ENCODE measurements at regions not wholly inside any gene's neighbourhood (a gene's known extent, or its start where the extent isn't known, plus 50 kb on each side); places are given as distances from the start of the nearest gene placed in this dataset.

DNA sequence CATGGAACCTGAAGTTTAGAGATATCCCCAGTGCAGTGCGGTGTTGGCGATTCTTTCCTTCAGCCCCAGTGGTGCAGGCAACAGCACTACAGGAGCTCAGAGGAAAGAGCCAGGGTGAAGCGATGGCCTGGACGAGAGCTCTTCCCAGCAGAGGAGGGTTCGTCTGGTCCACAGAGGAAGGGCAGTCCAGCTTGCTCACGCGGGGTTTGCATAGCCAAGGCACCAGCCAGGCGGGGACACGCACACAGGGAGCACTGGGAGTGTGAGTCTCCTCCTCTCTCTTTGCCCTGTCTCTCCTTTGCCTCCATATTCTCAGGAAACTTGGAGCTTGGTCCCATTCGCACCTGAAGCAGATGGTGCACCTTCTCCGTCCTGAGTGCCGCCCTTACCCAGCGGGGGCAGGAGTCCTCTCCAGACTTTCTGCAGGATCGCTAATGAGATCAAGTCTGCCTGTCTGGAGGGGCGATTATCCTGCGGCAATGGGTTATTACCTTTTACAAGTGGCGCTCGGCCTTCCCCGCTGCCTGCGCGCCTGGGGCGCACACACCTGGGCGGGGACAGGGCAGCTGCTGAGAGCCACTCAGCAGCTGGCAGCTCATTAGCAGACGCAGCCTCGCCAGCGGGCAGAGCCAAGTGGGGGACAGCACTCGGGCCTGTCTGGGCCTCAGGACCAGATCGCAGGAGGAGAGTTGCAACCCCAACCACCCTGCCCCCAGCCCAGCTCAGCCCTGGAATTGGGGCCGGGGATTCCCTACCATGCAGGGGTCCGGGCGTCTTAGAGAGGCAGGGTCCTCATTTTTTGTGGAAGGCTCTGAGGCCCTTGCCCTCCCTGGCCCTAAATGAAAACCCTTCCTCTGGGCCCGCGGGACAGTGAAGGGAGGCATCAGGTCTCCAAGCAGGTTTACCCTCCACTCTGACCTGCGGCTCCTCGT is 119.0 kb upstream of the MEF2A start:
- H3K23me2 ChIP-seq (ENCODE audit: low read depth, low read length): no peaks in the 10 kb centered on the region
- no peak overlapping the region for H4K5ac ChIP-seq (ENCODE audit: insufficient read length, low read depth, low read length)
- no peak for FAIRE-seq
- H2AK5ac ChIP-seq (ENCODE audit: low read depth, low read length): no peak overlapping the region
- 91% methylated on average over 31 of the region's 35 CpGs; no CpG with 5 or more reads in 1 of the 2 experiments for WGBS, 2 experiments (ENCODE audit: extremely low coverage in 1 of 2, insufficient coverage in 1 of 2, insufficient read length in 1 of 2, insufficient replicate concordance in 2 of 2, low coverage in 1 of 2, low lambda C conversion rate in 2 of 2, missing lambda C conversion rate in 1 of 2)
- CTCF ChIA-PET (ENCODE audit: partially characterized antibody): interaction anchor here (0.8 to 2.0 kb wide), 3 partner anchors 31 to 308 kb away, joined by 3 to 4 read pairs (median 3); no protein-coding TSS in a partner anchor
- TF ChIP-seq SUZ12 (IDR thresholded peaks at IDR 0.05; ENCODE audit: low read length) (no peak), RXRA (IDR thresholded peaks at IDR 0.05; ENCODE audit: insufficient read depth, low read depth, low read length) (no peak), ZNF274 (IDR thresholded peaks at IDR 0.05; ENCODE audit: borderline replicate concordance, extremely low read depth, low read length) (no peak), CHD2 (IDR thresholded peaks at IDR 0.05; ENCODE audit: low read length) (no peak)
- POLR2A ChIA-PET (ENCODE audit: partially characterized antibody): interaction anchor here (1.0 to 1.2 kb wide), 2 partner anchors 10 to 13 kb away, joined by 3 read pairs; no protein-coding TSS in a partner anchor
- no peak overlapping the region for H3K27ac ChIP-seq (ENCODE audit: low read depth, low read length)
- H4K20me1 ChIP-seq (replicated peaks in 1 of 2; ENCODE audit: control insufficient read depth in 1 of 2, insufficient read depth in 2 of 2, low read length in 2 of 2): no peaks in the 10 kb centered on the region
- H3K18ac ChIP-seq (ENCODE audit: extremely low read depth, low read length): no peak overlapping the region
- H3K79me2 ChIP-seq (ENCODE audit: control insufficient read depth in 1 of 2, insufficient read depth in 2 of 2, low read length in 2 of 2): no peaks in the 10 kb centered on the region
- no peak overlapping the region for H3K56ac ChIP-seq (replicated peaks; ENCODE audit: insufficient read length, low read depth, low read length)
- H3K36me3 ChIP-seq (ENCODE audit: control insufficient read depth in 2 of 4, insufficient read depth in 4 of 4, low read length in 3 of 4): no peaks in the 10 kb centered on the region
- no peak overlapping the region for H2BK12ac ChIP-seq (ENCODE audit: low read depth, low read length)
- DNase-seq (ENCODE audit: low read depth in 1 of 2, low spot score in 2 of 2): peak in 1 of 2 experiments; percentile 35
- no peak overlapping the region for H3K4me3 ChIP-seq (ENCODE audit: extremely low read depth in 1 of 4, insufficient read depth in 2 of 4, low read depth in 3 of 4, low read length in 4 of 4)
- no peak overlapping the region for H4K8ac ChIP-seq (ENCODE audit: extremely low read depth, insufficient read depth, low read length)
- no peaks in the 10 kb centered on the region for H3K27me3 ChIP-seq (replicated peaks in 1 of 4; ENCODE audit: control insufficient read depth in 3 of 4, extremely low read depth in 1 of 4, insufficient read depth in 3 of 4, low read length in 3 of 4)
- no peak overlapping the region for H3K9ac ChIP-seq (replicated peaks in 1 of 4; ENCODE audit: extremely low read depth in 1 of 4, low read depth in 3 of 4, low read length in 3 of 4)
- H4K91ac ChIP-seq (replicated peaks; ENCODE audit: insufficient read length, low read length): peak overlapping the region; percentile 17
- H3K23ac ChIP-seq (ENCODE audit: insufficient read length): no peak overlapping the region
- H2BK5ac ChIP-seq (ENCODE audit: low read depth, low read length): no peak overlapping the region
- no peak overlapping the region for H3K4ac ChIP-seq (replicated peaks; ENCODE audit: insufficient read length, low read depth, low read length)
- H3K4me1 ChIP-seq (replicated peaks in 1 of 4; ENCODE audit: control insufficient read depth in 3 of 4, insufficient read depth in 4 of 4, low read length in 3 of 4): peaks cover 0 to 4% (median 0%) of the 10 kb centered on the region in 4 experiments; a peak in 3 of 7 replicates
- no peaks in the 10 kb centered on the region for H3K79me1 ChIP-seq (ENCODE audit: low read depth, low read length)
- H2BK15ac ChIP-seq (ENCODE audit: low read length): peak overlapping the region; percentile 63; the same call in 1 of the 2 replicates
- no peak overlapping the region for H2BK20ac ChIP-seq (ENCODE audit: low read length)
- no peak overlapping the region for H2AFZ ChIP-seq (ENCODE audit: low read length)
- H2BK120ac ChIP-seq (replicated peaks; ENCODE audit: low read depth, low read length): no peak overlapping the region
- no peak overlapping the region for H3K14ac ChIP-seq (ENCODE audit: insufficient read length)
- no peaks in the 10 kb centered on the region for H3K9me3 ChIP-seq (ENCODE audit: insufficient read depth in 2 of 2, low read depth in 1 of 2, low read length in 1 of 2)
- no peak overlapping the region for H3K4me2 ChIP-seq (ENCODE audit: insufficient read depth in 1 of 2, low read depth in 2 of 2, low read length in 2 of 2)

Data from H1 (cell line).